Left hindlimb (tissue), 1 donor: ENCODE measurements at regions not wholly inside any gene's neighbourhood (a gene's known extent, or its start where the extent isn't known, plus 50 kb on each side); places are given as distances from the start of the nearest gene placed in this dataset.
"Not testable (repeated sequence)": the region's sequence is repeated elsewhere in the genome, so short reads cannot be mapped to it uniquely, and the experiment has no call there.

ENCODE experiments used
- DNase-seq: peaks from one replicate; pipeline ENCODE4 v3.0.0-alpha.2; 2018

- DNase-seq, result no peak
These were observed 162.4 kb downstream of the DDX1 start for GRCh38 chr2:15753811-15754702.

- no peak for DNase-seq
These were observed 163.0 kb downstream of the DDX1 start for GRCh38 chr2:15754703-15755099.

GRCh38 chr2:15755528-15755927, 163.9 kb downstream of the DDX1 start:
- no peak for DNase-seq

DNA sequence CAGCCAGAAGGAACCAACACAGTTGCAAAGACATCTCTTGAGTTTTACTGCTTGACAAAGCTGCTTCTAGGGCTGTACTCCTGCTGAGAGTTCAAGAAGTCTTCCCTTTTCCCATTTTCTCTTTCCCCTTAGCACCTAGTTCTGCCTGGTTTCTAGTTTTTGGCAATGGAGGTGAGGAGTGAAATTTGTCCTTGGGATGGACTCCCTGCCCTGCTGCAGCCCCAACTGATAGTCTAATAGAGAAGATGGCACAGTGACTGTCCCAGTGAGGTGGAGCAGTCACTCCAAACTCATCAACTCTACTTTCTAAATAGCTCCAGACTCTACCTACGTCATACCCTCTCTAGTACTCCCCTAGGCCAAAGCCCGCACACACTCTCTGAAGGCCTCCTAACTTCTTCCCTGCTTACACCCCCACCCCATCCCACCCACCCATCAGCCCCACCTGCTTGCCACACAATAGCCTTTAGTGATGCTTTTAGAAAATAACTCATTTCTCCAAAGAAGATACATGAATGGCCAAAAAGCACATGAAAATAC, 164.4 kb downstream of the DDX1 start:
- DNase-seq, result no peak

- no peak for DNase-seq
These were observed 165.5 kb downstream of the DDX1 start for GRCh38 chr2:15756882-15757819.

DNA sequence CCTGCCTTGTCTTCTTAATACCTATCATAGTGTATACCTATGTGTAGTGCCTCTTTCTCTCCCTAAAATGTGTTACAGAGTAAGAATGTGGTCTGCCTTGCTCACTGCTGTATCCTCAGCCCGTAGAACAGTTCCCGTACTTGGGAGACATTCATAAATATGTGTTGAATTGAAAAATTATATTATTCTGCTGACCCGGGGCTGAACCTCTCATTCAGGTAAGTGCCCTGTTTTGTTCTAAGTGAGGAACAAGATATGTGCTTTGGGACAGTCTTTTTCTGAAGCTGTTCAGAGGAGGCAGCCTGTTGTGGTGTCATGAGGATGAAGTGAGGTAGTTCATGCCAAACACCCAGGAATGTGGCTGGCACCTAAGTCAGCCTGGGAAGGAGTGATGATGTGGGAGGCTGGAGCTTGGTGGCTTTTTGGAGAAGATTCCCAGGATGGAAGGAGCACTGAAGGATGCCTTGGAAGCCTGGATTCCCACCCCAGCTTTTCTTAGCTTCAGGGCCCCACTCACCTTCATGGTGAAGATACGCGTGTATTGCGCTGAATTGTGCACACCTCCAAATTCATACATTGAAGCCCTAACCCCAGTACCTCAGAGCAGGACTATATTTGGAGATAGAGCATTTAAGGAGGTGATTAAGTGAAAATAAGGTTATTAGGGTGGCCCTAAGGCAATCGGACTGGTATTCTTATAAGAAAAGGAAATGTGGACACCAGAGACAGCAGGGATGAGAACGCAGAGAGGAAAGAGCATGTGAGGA, 166.3 kb downstream of the DDX1 start:
- no peak for DNase-seq

DNA sequence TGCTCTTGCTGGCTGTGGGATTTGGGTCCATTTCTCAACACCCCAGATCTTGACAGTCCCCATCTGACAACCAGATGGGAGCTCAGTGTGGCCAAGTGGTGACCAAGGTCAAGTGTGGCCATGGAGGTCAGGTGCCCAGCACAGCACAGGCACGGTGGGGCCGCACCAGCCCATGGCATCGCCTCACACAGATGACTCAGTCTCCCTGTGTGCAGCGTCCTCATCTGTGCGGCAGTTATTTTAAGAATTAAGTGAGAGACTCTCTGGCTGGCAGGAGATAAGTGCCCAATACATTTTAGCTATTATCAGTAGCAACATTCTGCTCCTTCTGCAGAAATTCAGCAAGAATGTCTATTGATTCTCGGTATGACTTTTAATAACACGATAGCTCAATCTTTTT, 167.2 kb downstream of the DDX1 start:
- DNase-seq, result no peak

GRCh38 chr2:15759385-15759784, 167.7 kb downstream of the DDX1 start:
- no peak for DNase-seq

DNA sequence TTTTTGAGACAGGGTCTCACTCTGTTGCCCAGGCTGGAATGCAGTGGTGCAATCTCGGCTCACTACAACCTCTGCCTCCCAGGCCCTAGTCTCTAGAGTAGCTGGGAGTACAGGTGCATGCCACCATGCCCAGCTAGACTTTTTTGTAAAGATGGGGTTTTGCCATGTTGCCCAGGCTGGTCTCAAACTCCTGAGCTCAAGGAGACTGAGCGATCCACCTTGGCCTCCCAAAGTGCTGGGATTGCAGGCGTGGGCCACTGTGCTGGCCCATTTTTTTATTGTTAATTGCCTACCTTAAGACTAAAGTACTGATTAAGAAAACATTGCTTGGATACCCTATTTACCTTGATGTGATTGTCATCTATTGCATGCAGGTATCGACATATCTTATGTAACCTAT, 168.1 kb downstream of the DDX1 start:
- DNase-seq, result not testable (repeated sequence)

DNA sequence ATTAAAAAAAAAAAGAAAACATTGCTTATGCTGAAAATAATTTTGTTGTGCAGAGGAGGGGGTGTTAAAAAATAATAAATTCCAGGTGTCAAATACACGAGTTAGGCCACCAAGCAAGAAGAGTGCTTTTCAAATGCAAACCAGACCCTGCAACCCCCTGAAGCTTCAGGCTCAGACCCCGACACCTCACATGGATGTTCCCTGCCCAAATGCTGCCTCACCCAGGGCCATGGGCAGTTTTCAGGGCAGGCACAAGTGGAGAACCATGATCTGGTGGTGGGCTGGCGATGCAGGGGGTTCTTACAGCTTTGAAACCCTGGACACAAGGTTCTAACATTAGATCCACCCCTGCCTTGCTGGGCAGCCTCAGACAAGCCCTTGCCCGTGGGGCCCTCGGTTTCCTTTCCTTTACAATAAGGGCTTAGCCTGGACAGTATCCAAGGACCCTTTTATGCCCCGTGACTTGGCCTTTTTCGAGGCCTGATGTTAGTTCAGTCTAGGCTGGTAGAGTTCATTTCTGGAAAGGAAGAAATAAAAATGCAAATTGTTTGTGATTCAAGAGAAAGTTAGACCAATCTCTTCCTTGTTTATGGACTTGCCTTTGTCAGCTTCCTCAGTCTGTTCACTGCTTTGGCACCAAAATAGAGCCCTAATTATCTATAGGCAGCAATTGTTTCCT, 168.7 kb downstream of the DDX1 start:
- no peak for DNase-seq

DNA sequence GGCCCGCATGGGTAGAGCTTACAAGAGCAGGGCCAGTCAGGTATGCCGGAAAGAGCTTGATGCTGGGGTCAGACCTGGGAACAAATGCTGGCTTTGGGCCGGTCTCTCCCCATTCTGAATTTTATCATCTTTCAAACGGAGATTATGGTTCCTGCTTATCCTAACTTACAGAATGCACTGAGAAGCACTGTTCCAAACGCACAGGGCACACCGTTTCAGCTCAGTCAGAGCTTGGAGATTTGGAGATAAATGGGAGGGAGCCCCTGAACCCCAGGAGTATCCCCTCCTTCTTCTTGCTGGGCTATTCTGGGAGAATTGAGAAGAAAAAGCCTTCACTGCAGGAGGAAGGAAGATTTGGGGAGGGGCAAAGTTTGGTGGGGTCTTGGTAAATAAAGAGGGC, 169.4 kb downstream of the DDX1 start:
- no peak for DNase-seq

DNA sequence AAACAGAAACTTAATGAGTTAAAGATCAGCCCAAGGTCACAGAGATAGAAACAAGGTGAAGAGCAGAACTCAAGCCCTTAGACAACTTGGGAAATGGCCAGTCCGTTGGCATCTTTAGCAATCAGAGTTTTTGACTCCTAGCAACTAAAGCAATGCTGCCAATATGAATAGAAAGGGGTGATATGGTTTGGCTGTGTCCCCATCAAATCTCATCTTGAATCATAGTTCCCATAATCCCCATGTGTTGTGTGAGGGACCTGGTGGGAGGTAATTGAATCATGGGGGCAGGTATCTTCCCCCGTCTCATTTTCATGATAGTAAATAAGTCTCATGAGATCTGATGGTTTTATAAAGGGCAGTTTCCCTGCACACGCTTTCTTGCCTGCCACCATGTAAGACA, 170.2 kb downstream of the DDX1 start:
- no peak for DNase-seq

- no peak for DNase-seq
These were observed 170.8 kb downstream of the DDX1 start for GRCh38 chr2:15762449-15762848.

DNA sequence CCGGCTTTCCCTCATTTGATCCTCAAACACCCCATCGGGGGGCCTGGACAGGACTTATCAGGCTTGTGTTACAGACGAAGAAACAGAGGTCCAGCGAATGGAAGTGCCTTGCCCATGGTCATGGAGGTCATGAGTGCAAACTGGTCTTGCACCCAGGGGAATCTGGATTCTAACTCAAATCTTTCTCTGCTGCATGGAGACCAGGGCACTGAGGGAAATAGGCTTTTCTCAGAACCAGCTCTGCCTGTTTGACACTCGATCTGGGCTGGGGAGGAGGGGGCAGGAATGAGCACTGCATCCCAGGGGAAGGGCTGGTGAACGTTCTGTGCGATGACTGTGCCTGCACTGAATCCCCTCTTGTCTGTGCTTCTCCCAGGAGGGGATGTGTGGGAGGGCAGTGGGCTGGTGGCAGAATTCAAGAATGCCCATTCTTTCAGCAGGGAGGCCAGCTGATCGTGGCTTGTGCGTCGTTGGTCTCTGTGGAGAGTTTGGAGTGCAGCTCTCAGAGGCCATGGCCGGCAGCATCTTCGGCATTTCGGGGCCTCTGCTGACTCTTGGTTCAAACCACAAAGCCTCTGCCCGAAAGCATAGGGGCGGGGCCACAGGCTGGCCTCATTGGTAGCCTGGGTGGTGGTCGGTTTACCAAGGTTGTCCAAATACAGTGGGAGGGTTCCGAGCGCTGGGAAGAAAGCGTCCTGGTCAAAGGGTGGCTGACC, 171.6 kb downstream of the DDX1 start:
- no peak for DNase-seq

DNA sequence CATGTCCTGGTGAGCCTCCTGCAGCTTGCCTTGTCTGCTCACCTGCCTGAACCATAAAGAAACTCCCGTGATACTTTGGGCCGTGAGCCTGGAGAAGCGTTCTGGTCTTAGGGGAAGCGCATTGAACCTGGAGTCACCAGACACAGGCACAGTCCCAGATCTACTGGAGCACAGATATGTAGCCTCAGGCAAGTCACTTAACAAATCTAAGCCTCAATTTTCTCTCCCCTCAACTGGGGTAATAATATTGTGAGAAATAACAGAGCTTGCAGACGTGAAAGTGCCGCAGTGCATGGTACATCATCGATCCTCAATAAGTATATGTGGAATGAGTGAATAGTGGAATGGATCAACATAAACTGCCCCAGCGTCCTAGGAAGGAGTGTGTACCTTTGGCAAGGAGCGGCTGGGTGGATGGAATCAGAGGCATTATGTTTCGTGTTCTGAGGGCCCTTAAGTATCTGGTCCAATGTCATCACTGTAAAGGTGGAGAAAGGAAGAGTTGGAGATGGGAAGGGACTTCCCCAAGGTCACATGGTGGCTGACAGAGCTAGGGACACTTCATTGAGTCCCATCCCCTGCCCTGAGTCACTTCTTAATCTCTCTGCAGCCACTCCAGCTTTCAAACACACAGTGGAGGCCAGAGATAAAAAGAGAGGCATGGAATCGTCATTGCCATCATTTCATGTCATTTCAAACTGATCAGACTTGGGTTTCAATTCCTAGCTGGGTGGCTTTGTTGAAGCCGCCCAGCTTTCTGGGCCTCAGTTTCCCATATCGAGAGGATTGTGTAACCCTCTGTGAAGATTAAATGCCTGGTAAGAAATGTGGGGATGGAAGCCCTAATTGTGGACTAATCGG, 172.4 kb downstream of the DDX1 start:
- no peak for DNase-seq

DNA sequence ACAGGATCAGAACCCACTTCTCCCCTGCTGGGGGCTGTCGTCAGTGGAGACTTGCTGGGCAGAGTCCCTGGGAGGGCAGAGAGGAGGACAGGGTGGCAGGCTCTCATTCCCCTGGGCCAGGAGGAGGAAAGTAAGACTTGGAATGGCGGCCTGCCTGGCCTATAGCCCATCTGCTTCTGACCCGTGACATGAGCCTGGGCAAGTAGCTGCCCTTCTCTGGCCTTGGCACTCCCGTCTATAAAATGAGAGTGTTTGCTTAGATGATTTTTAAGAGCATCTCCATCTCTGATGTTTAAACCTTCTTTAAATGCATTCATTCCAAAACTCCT, 173.0 kb downstream of the DDX1 start:
- no peak for DNase-seq

GRCh38 chr2:15765211-15765610, 173.5 kb downstream of the DDX1 start:
- no peak for DNase-seq

DNA sequence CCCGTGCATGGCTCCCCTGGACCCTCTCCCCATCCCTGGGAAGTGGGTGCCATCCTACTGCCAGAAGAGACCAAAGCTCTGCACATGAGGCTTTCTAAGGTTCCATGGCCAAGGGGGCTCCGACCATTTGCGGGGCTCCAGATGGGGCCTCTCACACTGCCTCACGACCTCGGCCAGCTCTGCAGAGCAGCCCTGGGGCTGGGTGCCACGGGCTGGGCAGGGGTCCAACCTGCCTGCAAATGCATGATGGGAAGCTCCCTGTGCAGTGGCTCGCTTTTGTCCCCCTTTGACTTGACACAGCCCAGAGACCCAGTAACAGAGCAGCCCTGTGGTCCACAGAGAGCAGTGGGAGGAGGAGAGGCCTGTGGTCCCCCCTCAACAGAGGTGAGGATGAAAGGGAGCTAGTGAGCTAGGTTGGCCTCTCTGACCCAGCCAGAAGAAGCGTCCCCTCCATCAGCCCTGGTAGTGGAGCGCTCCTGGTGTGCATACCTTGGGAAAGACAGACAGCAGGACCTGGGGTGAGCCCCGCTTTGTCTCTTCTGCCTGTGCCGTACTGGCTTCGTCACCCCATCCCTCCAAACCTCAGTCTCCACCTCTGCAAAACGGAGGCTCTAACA, 174.1 kb downstream of the DDX1 start:
- DNase-seq, result no peak

- no peak for DNase-seq
These were observed 174.0 kb upstream of the MYCN start for GRCh38 chr2:15766303-15766861.
